HG03439 (cell line): ENCODE measurements at regions not wholly inside any gene's neighbourhood (a gene's known extent, or its start where the extent isn't known, plus 50 kb on each side); places are given as distances from the start of the nearest gene placed in this dataset.

Experiments used
- ATAC-seq: cut with Tn5 transposase; IDR thresholded peaks from one replicate; pipeline ENCODE4 v1.9.1; 2021; ENCODE audit warnings: mild to moderate bottlenecking, moderate library complexity; ENCODE audit not compliant: unreplicated experiment

- ATAC-seq, result no peak
Measured at GRCh38 chr17:63125987-63126386, 160.0 kb downstream of the TANC2 start.

GRCh38 chr17:63126607-63127006, 160.6 kb downstream of the TANC2 start:
- no peak for ATAC-seq

- ATAC-seq, result no peak
Measured at GRCh38 chr17:63132459-63132911, 166.4 kb downstream of the TANC2 start.

- no peak for ATAC-seq
Measured at GRCh38 chr17:63133491-63133890, 167.5 kb downstream of the TANC2 start.

GRCh38 chr17:63134867-63135266, 168.8 kb downstream of the TANC2 start:
- ATAC-seq, result no peak

- no peak for ATAC-seq
Measured at GRCh38 chr17:63136369-63137012, 170.5 kb downstream of the TANC2 start.

GRCh38 chr17:63137163-63137562, 171.1 kb downstream of the TANC2 start:
- no peak for ATAC-seq

- no peak for ATAC-seq
Measured at GRCh38 chr17:63138713-63139112, 172.7 kb downstream of the TANC2 start.

GRCh38 chr17:63139356-63139755, 173.3 kb downstream of the TANC2 start:
- no peak for ATAC-seq

- no peak for ATAC-seq
Measured at GRCh38 chr17:63140255-63140654, 174.2 kb downstream of the TANC2 start.

GRCh38 chr17:63142836-63143235, 176.8 kb downstream of the TANC2 start:
- no peak for ATAC-seq

- ATAC-seq, result no peak
Measured at GRCh38 chr17:63150490-63150889, 184.5 kb downstream of the TANC2 start.

GRCh38 chr17:63150994-63151464, 185.0 kb downstream of the TANC2 start:
- ATAC-seq, result no peak

- ATAC-seq, result no peak
Measured at GRCh38 chr17:63151941-63152523, 186.0 kb downstream of the TANC2 start.

- ATAC-seq, result no peak
Measured at GRCh38 chr17:63153488-63153887, 187.5 kb downstream of the TANC2 start.

- ATAC-seq, result no peak
Measured at GRCh38 chr17:63154586-63155244, 188.7 kb downstream of the TANC2 start.

- no peak for ATAC-seq
Measured at GRCh38 chr17:63156986-63157385, 191.0 kb downstream of the TANC2 start.

- no peak for ATAC-seq
Measured at GRCh38 chr17:63162406-63163157, 196.5 kb downstream of the TANC2 start.

GRCh38 chr17:63163158-63163520, 197.1 kb downstream of the TANC2 start:
- no peak for ATAC-seq

GRCh38 chr17:63165400-63165799, 199.4 kb downstream of the TANC2 start:
- ATAC-seq, result no peak

GRCh38 chr17:63170795-63171194, 204.8 kb downstream of the TANC2 start:
- ATAC-seq, result no peak
